ENCODE measurements at regions not wholly inside any gene's neighbourhood (a gene's known extent, or its start where the extent isn't known, plus 50 kb on each side); places are given as distances from the start of the nearest gene placed in this dataset.

GRCh38 chr10:131840788-131841118 is 60.1 kb upstream of the PPP2R2D start:
- TF ChIP-seq CTCF (IDR thresholded peaks at IDR 0.05), result no peak
- TF ChIP-seq POLR2AphosphoS5 (IDR thresholded peaks at IDR 0.05), result no peak
